Naive thymus-derived CD8-positive, alpha-beta T cell (primary cell): ENCODE measurements at regions not wholly inside any gene's neighbourhood (a gene's known extent, or its start where the extent isn't known, plus 50 kb on each side); places are given as distances from the start of the nearest gene placed in this dataset.

Experiments
- ATAC-seq, 2 donors: fragments of 150-1000 bp; cut with Tn5 transposase in 1 of 2; sonication (Bioruptor Pico), chemical (Tn5 transposase) in 1 of 2; 1 replicate in 1 of 2; 2 replicates in 1 of 2; pipeline ENCODE4 v1.10.0; 2021; ENCODE audit warnings: mild to moderate bottlenecking in 2 of 2, moderate library complexity in 2 of 2
- POLR2A ChIA-PET: fragments of 350-600 bp; sonication (Branson Sonifier 250); formaldehyde crosslinking; loops from one replicate; lab custom pipeline; 2021; ENCODE audit warnings: antibody characterized with exemption; lab: Charles Lee
- DNase-seq, 10 donors: peaks; one replicate each; pipeline versions ENCODE4 v3.0.0 to v3.0.0-alpha.2; 2020 to 2022
- H3K27ac Mint-ChIP-seq, 10 donors: one replicate each; pipeline ENCODE4 v1.8.0; 2020 to 2022; ENCODE audit warnings: mild to moderate bottlenecking in 10 of 10, mixed read lengths in 10 of 10, moderate library complexity in 4 of 10, inconsistent platforms in 1 of 10
- H3K27me3 Mint-ChIP-seq, 5 donors: one replicate each; pipeline ENCODE4 v1.8.0; 2021 to 2022; ENCODE audit warnings: mixed read lengths in 5 of 5
- H3K36me3 Mint-ChIP-seq, 3 donors: one replicate each; pipeline ENCODE4 v1.8.0; 2020 to 2022; ENCODE audit warnings: mixed read lengths in 3 of 3, mild to moderate bottlenecking in 2 of 3, inconsistent platforms in 1 of 3
- H3K4me1 Mint-ChIP-seq, 4 donors: one replicate each; pipeline ENCODE4 v1.8.0; 2021 to 2022; ENCODE audit warnings: mixed read lengths in 4 of 4
- H3K4me3 Mint-ChIP-seq, 10 donors: one replicate each; pipeline ENCODE4 v1.8.0; 2020 to 2022; ENCODE audit warnings: mild to moderate bottlenecking in 10 of 10, mixed read lengths in 10 of 10, moderate library complexity in 6 of 10, inconsistent platforms in 1 of 10
- H3K9me3 Mint-ChIP-seq, 9 donors: one replicate each; pipeline ENCODE4 v1.8.0; 2020 to 2022; ENCODE audit warnings: mixed read lengths in 9 of 9, mild to moderate bottlenecking in 3 of 9, inconsistent platforms in 1 of 9, moderate library complexity in 1 of 9

- ATAC-seq (no peak), DNase-seq (no peak)
- Mint-ChIP-seq H3K4me3 (no peak overlapping the region), H3K4me1 (no peaks in the 10 kb centered on the region), H3K9me3 (peaks cover 0 to 10% (median 4%) of the 10 kb centered on the region in 9 donors), H3K27ac (no peak overlapping the region), H3K36me3 (no peaks in the 10 kb centered on the region), H3K27me3 (no peaks in the 10 kb centered on the region)
- POLR2A ChIA-PET = interaction anchor here (0.6 kb wide), 1 partner anchor 116 kb away, joined by 6 read pairs; no protein-coding TSS in a partner anchor
Observed at GRCh38 chr6:146990821-146991798, 213.1 kb upstream of the STXBP5 start.

- peaks cover 0 to 3% (median 0%) of the 10 kb centered on the region in 9 donors for H3K9me3 Mint-ChIP-seq
- H3K36me3 Mint-ChIP-seq = peaks cover 0 to 2% (median 0%) of the 10 kb centered on the region in 3 donors
- H3K27me3 Mint-ChIP-seq = peaks cover 0 to 5% (median 2%) of the 10 kb centered on the region in 5 donors
- DNase-seq (no peak), ATAC-seq (no peak)
- POLR2A ChIA-PET = interaction anchor here (0.6 to 0.7 kb wide), 2 partner anchors 10 to 41 kb away, joined by 3 to 4 read pairs; no protein-coding TSS in a partner anchor
- no peaks in the 10 kb centered on the region for H3K4me1 Mint-ChIP-seq
- no peak overlapping the region for H3K27ac Mint-ChIP-seq
- no peak overlapping the region for H3K4me3 Mint-ChIP-seq
Observed at GRCh38 chr6:146997062-146997461, 207.2 kb upstream of the STXBP5 start.

- DNase-seq (no peak), ATAC-seq (no peak)
- peaks cover 0 to 3% (median 0%) of the 10 kb centered on the region in 9 donors for H3K9me3 Mint-ChIP-seq
- no peaks in the 10 kb centered on the region for H3K4me1 Mint-ChIP-seq
- no peak overlapping the region for H3K27ac Mint-ChIP-seq
- H3K36me3 Mint-ChIP-seq = peaks cover 0 to 2% (median 0%) of the 10 kb centered on the region in 3 donors
- H3K27me3 Mint-ChIP-seq = peaks cover 0 to 5% (median 2%) of the 10 kb centered on the region in 5 donors
- POLR2A ChIA-PET = no interaction called here
- H3K4me3 Mint-ChIP-seq = no peak overlapping the region
Observed at GRCh38 chr6:146999766-147000165, 204.5 kb upstream of the STXBP5 start.

GRCh38 chr6:147000545-147001488 is 203.4 kb upstream of the STXBP5 start:
- DNase-seq (no peak), ATAC-seq (no peak)
- H3K27me3 Mint-ChIP-seq = peaks cover 0 to 5% (median 2%) of the 10 kb centered on the region in 5 donors
- no peaks in the 10 kb centered on the region for H3K4me1 Mint-ChIP-seq
- H3K4me3 Mint-ChIP-seq = no peak overlapping the region
- peaks cover 0 to 4% (median 2%) of the 10 kb centered on the region in 3 donors for H3K36me3 Mint-ChIP-seq
- peaks cover 0 to 3% (median 0%) of the 10 kb centered on the region in 9 donors for H3K9me3 Mint-ChIP-seq
- POLR2A ChIA-PET = no interaction called here
- H3K27ac Mint-ChIP-seq = no peak overlapping the region

- ATAC-seq (no peak), DNase-seq (no peak)
- Mint-ChIP-seq H3K4me1 (no peaks in the 10 kb centered on the region), H3K36me3 (peaks cover 0 to 4% (median 2%) of the 10 kb centered on the region in 3 donors), H3K4me3 (no peak overlapping the region), H3K27ac (no peak overlapping the region), H3K9me3 (peaks cover 0 to 3% (median 0%) of the 10 kb centered on the region in 9 donors), H3K27me3 (peaks cover 0 to 5% (median 2%) of the 10 kb centered on the region in 5 donors)
- POLR2A ChIA-PET = no interaction called here
Observed at GRCh38 chr6:147001621-147002020, 202.6 kb upstream of the STXBP5 start.

- no peak overlapping the region for H3K4me3 Mint-ChIP-seq
- peaks cover 0 to 2% (median 0%) of the 10 kb centered on the region in 9 donors for H3K9me3 Mint-ChIP-seq
- H3K27ac Mint-ChIP-seq = no peak overlapping the region
- H3K36me3 Mint-ChIP-seq = peaks cover 0 to 4% (median 2%) of the 10 kb centered on the region in 3 donors
- H3K27me3 Mint-ChIP-seq = peaks cover 0 to 5% (median 2%) of the 10 kb centered on the region in 5 donors
- H3K4me1 Mint-ChIP-seq = no peaks in the 10 kb centered on the region
- POLR2A ChIA-PET = no interaction called here
- DNase-seq (no peak), ATAC-seq (no peak)
Observed at GRCh38 chr6:147003186-147003585, 201.0 kb upstream of the STXBP5 start.

- Mint-ChIP-seq H3K4me3 (no peak overlapping the region), H3K27me3 (peaks cover 0 to 4% (median 0%) of the 10 kb centered on the region in 5 donors), H3K27ac (no peak overlapping the region), H3K36me3 (peaks cover 0 to 18% (median 4%) of the 10 kb centered on the region in 3 donors), H3K9me3 (peaks cover 0 to 16% (median 10%) of the 10 kb centered on the region in 9 donors), H3K4me1 (no peaks in the 10 kb centered on the region)
- POLR2A ChIA-PET = no interaction called here
- no peak for ATAC-seq
- no peak for DNase-seq
Observed at GRCh38 chr6:147005499-147005898, 198.7 kb upstream of the STXBP5 start.

- POLR2A ChIA-PET = interaction anchor here (0.6 kb wide), 1 partner anchor 10 kb away, joined by 3 read pairs; no protein-coding TSS in a partner anchor
- H3K27ac Mint-ChIP-seq = no peak overlapping the region
- H3K27me3 Mint-ChIP-seq = no peaks in the 10 kb centered on the region
- ATAC-seq = no peak
- H3K4me1 Mint-ChIP-seq = no peaks in the 10 kb centered on the region
- no peak for DNase-seq
- peaks cover 0 to 16% (median 10%) of the 10 kb centered on the region in 9 donors for H3K9me3 Mint-ChIP-seq
- no peak overlapping the region for H3K4me3 Mint-ChIP-seq
- peaks cover 0 to 18% (median 2%) of the 10 kb centered on the region in 3 donors for H3K36me3 Mint-ChIP-seq
Observed at GRCh38 chr6:147007441-147007840, 196.8 kb upstream of the STXBP5 start.

- Mint-ChIP-seq H3K9me3 (peaks cover 0 to 16% (median 10%) of the 10 kb centered on the region in 9 donors), H3K27ac (no peak overlapping the region), H3K4me1 (no peaks in the 10 kb centered on the region), H3K27me3 (no peaks in the 10 kb centered on the region), H3K36me3 (peaks cover 0 to 18% (median 2%) of the 10 kb centered on the region in 3 donors), H3K4me3 (no peak overlapping the region)
- DNase-seq (no peak), ATAC-seq (no peak)
- POLR2A ChIA-PET = no interaction called here
Observed at GRCh38 chr6:147009358-147009757, 194.9 kb upstream of the STXBP5 start.

GRCh38 chr6:147015674-147016073 is 188.5 kb upstream of the STXBP5 start:
- Mint-ChIP-seq H3K4me3 (no peak overlapping the region), H3K27ac (no peak overlapping the region), H3K4me1 (peaks cover 0 to 9% (median 5%) of the 10 kb centered on the region in 4 donors), H3K27me3 (no peaks in the 10 kb centered on the region), H3K36me3 (no peaks in the 10 kb centered on the region), H3K9me3 (peaks cover 0 to 2% (median 0%) of the 10 kb centered on the region in 9 donors)
- POLR2A ChIA-PET = no interaction called here
- ATAC-seq (no peak), DNase-seq (no peak)

GRCh38 chr6:147016440-147016839 is 187.8 kb upstream of the STXBP5 start:
- H3K4me1 Mint-ChIP-seq = peaks cover 0 to 9% (median 5%) of the 10 kb centered on the region in 4 donors
- no peaks in the 10 kb centered on the region for H3K9me3 Mint-ChIP-seq
- H3K36me3 Mint-ChIP-seq = no peaks in the 10 kb centered on the region
- POLR2A ChIA-PET = no interaction called here
- no peak for DNase-seq
- H3K27ac Mint-ChIP-seq = no peak overlapping the region
- H3K27me3 Mint-ChIP-seq = no peaks in the 10 kb centered on the region
- ATAC-seq = no peak
- no peak overlapping the region for H3K4me3 Mint-ChIP-seq

- H3K27ac Mint-ChIP-seq = no peak overlapping the region
Observed at GRCh38 chr6:147017153-147017552, 187.1 kb upstream of the STXBP5 start.

More at GRCh38 chr6:147017153-147017552, 187.1 kb upstream of the STXBP5 start:
- Mint-ChIP-seq H3K36me3 (no peaks in the 10 kb centered on the region), H3K9me3 (no peaks in the 10 kb centered on the region), H3K4me3 (no peak overlapping the region), H3K27me3 (no peaks in the 10 kb centered on the region), H3K4me1 (peaks cover 0 to 9% (median 5%) of the 10 kb centered on the region in 4 donors)
- POLR2A ChIA-PET = no interaction called here
- DNase-seq = no peak
- no peak for ATAC-seq
